Psoas muscle (tissue), 7 donors: ENCODE measurements at regions not wholly inside any gene's neighbourhood (a gene's known extent, or its start where the extent isn't known, plus 50 kb on each side); places are given as distances from the start of the nearest gene placed in this dataset.

Experiments used
- ATAC-seq, 4 donors: fragments of 200-7000 bp; cut with Tn5 transposase; one replicate each; pipeline ENCODE4 v1.9.1; 2020; ENCODE audit warnings: moderate library complexity in 3 of 4, mild to moderate bottlenecking in 2 of 4
- DNase-seq, 2 donors: peaks; one replicate each; pipeline ENCODE4 v3.0.0-alpha.2; 2020
- H3K27ac ChIP-seq: fragments of 200-600 bp; one replicate; pipeline ENCODE4 v1.8.0; 2022
- H3K27me3 ChIP-seq, 3 donors: fragments of 200-600 bp in 1 of 3; one replicate each; pipeline versions ENCODE4 v1.6.1 to v1.8.0; 2013 to 2022; ENCODE audit warnings: low read length in 2 of 3, mild to moderate bottlenecking in 2 of 3, moderate library complexity in 1 of 3; ENCODE audit not compliant: insufficient read depth in 3 of 3
- H3K36me3 ChIP-seq, 2 donors: fragments of 200-600 bp in 1 of 2; one replicate each; pipeline versions ENCODE4 v1.6.1 to v1.8.0; 2013 to 2022; ENCODE audit warnings: low read depth in 1 of 2, mild to moderate bottlenecking in 1 of 2, moderate library complexity in 1 of 2; ENCODE audit not compliant: insufficient read depth in 1 of 2
- H3K4me1 ChIP-seq: fragments of 200-600 bp; one replicate; pipeline ENCODE4 v1.8.0; 2022
- H3K4me3 ChIP-seq: fragments of 200-600 bp; one replicate; pipeline ENCODE4 v1.8.0; 2022; ENCODE audit warnings: mild to moderate bottlenecking
- H3K9me3 ChIP-seq: fragments of 200-600 bp; one replicate; pipeline ENCODE4 v1.8.0; 2022
- CTCF ChIP-seq: fragments of 200-600 bp; IDR thresholded peaks from one replicate; pipeline ENCODE4 v1.8.0; 2022; ENCODE audit warnings: antibody characterized with exemption
- WGBS, 3 donors: extraction: QIAGEN DNeasy Blood & Tissue Kit; methylation state at CpG; one replicate each; pipeline versions ENCODE4 v1.1.6 to v1.1.7; 2013; 5-methylcytosine and 5-hydroxymethylcytosine counted together
- intact Hi-C, 2 donors: fragments of 100-400 bp; cut with DNase I; formaldehyde crosslinking; loops; one replicate each; pipeline versions ENCODE4 v1.11.0 to v1.14.2; 2022
- donor health status: healthy with polysubstance abuse.
- donor health status: DM: no; HTN: no; CAD: no; lungs with moderate emphysema.
- donor health status: Bipolar disorder and iron deficiency.
- donor health status: healthy.
- donor health status: DM: yes; HTN: yes; CAD: no.
- donor health status: DM: no; HTN: no; CAD: no.
- donor health status: DM: yes; HTN: yes; CAD: no.

DNA sequence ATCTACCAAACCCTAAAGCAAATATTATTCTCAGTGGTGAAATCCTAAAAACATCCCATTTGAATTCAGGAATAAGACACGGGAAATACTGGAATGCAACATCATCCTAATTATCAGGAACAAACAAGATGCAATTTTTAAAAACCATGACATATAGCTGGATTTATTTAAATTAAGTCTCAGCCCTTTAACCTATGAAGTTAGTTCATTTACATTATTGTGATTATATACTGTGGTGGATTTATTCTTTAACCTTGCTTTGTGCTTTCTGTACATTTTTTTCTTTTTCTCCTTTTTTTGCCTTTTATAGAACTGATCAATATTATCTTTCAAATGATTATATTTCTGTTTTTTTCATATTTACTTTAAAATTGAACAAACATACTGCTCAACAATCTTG lies 59.8 kb upstream of the ARMC2 start:
- TF ChIP-seq CTCF, result no peak
- H3K4me1 ChIP-seq, result no peaks in the 10 kb centered on the region
- intact Hi-C loops, result no loop called here
- WGBS, 3 donors, result 93 to 100% (median 98%) methylated on average over 1 of the region's 1 CpG
- H3K36me3 ChIP-seq, result no peaks in the 10 kb centered on the region
- no peaks in the 10 kb centered on the region for H3K9me3 ChIP-seq
- no peak overlapping the region for H3K27ac ChIP-seq
- no peak for ATAC-seq
- no peak overlapping the region for H3K4me3 ChIP-seq
- no peak for DNase-seq
- H3K27me3 ChIP-seq, result no peaks in the 10 kb centered on the region

DNA sequence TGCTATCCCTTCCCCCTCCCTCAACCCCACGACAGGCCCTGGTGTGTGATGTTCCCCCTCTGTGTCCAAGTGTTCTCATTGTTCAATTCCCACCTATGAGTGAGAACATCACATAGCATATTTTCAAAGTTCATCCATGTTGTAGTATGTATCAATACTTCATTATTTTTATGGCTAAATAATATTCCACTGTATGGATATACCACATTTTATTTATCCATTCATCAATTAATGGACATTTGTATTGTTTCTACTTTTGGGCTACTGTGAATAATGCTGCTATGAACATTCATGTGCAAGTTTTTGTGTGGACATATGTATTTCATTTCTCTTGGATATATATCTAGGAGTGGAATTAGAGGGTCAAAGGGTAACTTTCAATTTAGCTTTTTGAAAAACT lies 58.7 kb upstream of the ARMC2 start:
- Histone ChIP-seq H3K4me3 (no peak overlapping the region), H3K27me3 (no peaks in the 10 kb centered on the region), H3K9me3 (no peaks in the 10 kb centered on the region), H3K4me1 (no peaks in the 10 kb centered on the region), H3K36me3 (no peaks in the 10 kb centered on the region), H3K27ac (no peak overlapping the region)
- intact Hi-C loops, result no loop called here
- DNase-seq (no peak), ATAC-seq (no peak)
- 89 to 100% (median 90%) methylated on average over 1 of the region's 1 CpG for WGBS, 3 donors
- no peak for TF ChIP-seq CTCF

DNA sequence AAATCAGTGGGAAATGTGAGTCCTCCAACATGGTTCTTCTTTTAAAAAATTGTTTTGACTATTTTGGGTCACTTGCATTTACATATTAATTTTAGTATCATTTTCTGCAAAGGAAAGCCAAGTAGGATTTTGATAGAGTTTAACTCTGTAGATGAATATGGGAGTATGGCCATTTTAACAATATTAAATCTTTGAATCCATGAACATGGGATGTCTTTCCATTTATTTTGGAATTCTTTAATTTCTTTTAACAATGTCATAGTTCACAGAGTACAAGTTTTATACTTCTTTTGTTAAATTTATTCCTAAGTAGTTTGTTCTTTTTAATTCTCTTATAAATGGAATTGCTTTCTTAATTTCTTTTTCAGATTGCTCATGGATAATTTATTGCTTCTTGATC lies 56.5 kb upstream of the ARMC2 start:
- H3K4me1 ChIP-seq, result no peaks in the 10 kb centered on the region
- no peak overlapping the region for H3K4me3 ChIP-seq
- intact Hi-C loops, result no loop called here
- H3K27me3 ChIP-seq, result no peaks in the 10 kb centered on the region
- ATAC-seq, result no peak
- H3K9me3 ChIP-seq, result no peaks in the 10 kb centered on the region
- DNase-seq, result no peak
- no peaks in the 10 kb centered on the region for H3K36me3 ChIP-seq
- no peak for TF ChIP-seq CTCF
- no peak overlapping the region for H3K27ac ChIP-seq

- no peak for DNase-seq
- H3K36me3 ChIP-seq, result no peaks in the 10 kb centered on the region
- intact Hi-C loops, result no loop called here
- no peaks in the 10 kb centered on the region for H3K4me1 ChIP-seq
- H3K27me3 ChIP-seq, result no peaks in the 10 kb centered on the region
- H3K4me3 ChIP-seq, result no peak overlapping the region
- 79 to 84% (median 81%) methylated on average over 5 of the region's 5 CpGs for WGBS, 3 donors
- no peak overlapping the region for H3K27ac ChIP-seq
- no peaks in the 10 kb centered on the region for H3K9me3 ChIP-seq
- ATAC-seq, result no peak
- TF ChIP-seq CTCF, result no peak
These were observed 54.5 kb upstream of the ARMC2 start for GRCh38 chr6:108793516-108794251.

DNA sequence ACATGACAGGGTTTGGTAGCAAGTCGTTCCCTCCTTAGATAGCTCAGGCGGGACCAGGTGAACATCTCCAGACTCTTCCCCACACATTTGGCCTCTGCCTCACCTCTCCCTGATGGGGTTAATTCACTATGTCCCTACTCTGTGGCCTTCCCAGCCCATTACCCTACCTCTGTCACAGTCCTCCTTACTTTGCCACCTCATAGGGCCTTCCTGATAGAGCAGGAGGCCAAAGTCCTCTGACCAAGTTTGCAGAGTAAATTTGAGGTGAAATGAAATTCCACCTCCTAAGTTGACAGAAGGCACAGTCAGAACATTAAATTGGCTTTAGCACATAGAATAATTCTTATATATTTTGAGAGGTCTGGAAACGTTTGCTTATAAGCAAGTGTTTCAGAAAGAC lies 53.1 kb upstream of the ARMC2 start:
- intact Hi-C loops, result no loop called here
- ATAC-seq (no peak), DNase-seq (no peak)
- peaks cover 9% of the 10 kb centered on the region for H3K4me1 ChIP-seq
- H3K27me3 ChIP-seq, result no peaks in the 10 kb centered on the region
- TF ChIP-seq CTCF, result no peak
- no peak overlapping the region for H3K4me3 ChIP-seq
- H3K27ac ChIP-seq, result no peak overlapping the region
- no peaks in the 10 kb centered on the region for H3K36me3 ChIP-seq
- WGBS, 3 donors, result 89 to 99% (median 93%) methylated on average over 3 of the region's 3 CpGs
- H3K9me3 ChIP-seq, result no peaks in the 10 kb centered on the region
